ENCODE measurements at regions not wholly inside any gene's neighbourhood (a gene's known extent, or its start where the extent isn't known, plus 50 kb on each side); places are given as distances from the start of the nearest gene placed in this dataset.

DNA sequence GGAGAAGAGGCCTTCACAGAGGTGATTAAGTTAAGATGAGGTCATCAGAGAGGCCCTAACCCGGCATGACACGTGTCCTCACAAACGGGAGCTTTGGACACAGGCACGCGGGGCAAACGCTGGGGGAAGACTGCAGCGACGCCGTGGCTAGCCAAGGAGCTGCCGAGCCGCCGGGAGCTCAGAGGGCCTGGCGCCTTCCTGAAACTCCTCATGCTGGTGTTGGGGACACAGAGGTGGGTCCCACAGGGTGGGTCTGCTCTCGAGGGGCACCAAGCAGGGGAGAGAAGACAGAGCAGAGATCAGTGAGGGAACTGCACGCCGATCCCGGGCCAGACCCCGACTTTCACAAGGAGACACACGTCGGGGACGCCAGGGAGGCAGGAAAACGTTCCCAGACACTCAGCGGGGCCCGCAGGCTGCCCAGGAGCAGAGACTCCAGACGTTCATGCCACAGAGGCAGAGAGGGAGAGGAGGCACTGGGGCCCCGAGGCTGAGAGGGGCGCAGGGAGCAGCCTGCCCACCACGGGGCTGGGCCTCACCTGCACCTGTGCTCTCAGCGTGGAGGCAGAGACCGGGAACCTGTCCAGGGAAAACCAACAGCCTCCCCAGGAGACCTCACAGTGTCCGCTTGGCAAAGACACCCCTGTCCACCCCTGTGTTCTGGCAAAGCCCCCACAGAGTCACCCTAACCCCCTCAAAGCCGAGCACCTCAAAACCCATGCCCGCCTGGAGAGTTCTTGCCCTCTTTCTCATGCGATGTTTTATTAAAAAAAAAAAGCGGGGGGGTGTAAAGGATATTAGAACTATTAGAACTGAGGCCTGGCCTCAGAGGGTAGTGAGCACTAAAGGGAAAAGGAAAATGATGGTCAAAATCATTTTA, 103.8 kb downstream of the PDGFA start:
- Histone ChIP-seq H3K4me3 (no peak overlapping the region), H3K9me3 (peaks cover 13% of the 10 kb centered on the region), H3K27ac (no peak overlapping the region), H3K36me3 (no peaks in the 10 kb centered on the region), H3K27me3 (no peaks in the 10 kb centered on the region), H3K4me1 (no peaks in the 10 kb centered on the region)
- TF ChIP-seq, protein P1, sequence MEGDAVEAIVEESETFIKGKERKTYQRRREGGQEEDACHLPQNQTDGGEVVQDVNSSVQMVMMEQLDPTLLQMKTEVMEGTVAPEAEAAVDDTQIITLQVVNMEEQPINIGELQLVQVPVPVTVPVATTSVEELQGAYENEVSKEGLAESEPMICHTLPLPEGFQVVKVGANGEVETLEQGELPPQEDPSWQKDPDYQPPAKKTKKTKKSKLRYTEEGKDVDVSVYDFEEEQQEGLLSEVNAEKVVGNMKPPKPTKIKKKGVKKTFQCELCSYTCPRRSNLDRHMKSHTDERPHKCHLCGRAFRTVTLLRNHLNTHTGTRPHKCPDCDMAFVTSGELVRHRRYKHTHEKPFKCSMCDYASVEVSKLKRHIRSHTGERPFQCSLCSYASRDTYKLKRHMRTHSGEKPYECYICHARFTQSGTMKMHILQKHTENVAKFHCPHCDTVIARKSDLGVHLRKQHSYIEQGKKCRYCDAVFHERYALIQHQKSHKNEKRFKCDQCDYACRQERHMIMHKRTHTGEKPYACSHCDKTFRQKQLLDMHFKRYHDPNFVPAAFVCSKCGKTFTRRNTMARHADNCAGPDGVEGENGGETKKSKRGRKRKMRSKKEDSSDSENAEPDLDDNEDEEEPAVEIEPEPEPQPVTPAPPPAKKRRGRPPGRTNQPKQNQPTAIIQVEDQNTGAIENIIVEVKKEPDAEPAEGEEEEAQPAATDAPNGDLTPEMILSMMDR (IDR thresholded peaks at IDR 0.05): no peak
- ATAC-seq (no peak), DNase-seq (peak; percentile 56)
- intact Hi-C loops (cut with DNase I): no loop called here

DNA sequence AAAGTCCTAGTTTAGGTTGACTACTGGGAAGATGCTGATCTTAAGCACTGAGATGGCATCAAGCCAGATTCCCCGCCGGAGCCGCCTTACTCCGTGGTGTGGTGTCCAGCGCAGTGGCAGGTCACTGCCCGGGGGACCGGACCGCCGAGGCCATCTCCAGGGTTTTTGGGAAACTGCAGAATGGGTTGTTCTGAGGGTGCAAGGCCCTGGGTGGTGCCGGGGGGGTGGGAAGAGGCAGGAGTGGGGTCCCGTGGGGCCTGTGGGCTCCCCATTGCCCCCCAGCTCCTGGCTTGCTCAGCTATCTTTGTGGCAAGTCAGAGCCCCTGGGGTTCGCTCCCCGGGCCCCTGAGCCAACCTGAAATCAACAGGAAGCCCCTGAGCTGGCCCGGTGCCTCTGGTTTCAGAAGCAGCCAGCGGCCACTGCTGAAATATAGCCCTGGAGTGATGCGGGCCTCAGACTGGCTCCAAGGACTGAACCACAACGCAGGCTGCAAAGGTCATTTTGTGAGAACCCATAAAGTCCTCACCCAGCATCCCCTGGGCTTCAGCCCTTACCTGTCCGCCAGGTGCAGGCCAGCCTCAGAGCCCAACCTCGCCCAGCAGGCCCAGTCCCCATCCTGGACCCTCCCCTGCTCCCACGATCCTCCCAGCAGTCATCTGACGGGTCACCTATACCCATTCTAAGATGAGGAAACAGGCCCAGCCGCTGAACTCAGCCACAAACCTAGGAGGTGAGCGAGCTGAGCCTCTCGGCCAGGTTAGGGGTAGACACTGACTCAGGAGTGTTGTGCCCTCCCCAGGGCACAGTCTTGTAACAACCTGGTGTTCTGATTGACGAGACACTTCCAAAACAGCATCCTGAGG, 102.7 kb downstream of the PDGFA start:
- Histone ChIP-seq H3K9me3 (peaks cover 13% of the 10 kb centered on the region), H3K4me1 (no peaks in the 10 kb centered on the region), H3K27me3 (no peaks in the 10 kb centered on the region), H3K4me3 (no peak overlapping the region), H3K36me3 (no peaks in the 10 kb centered on the region), H3K27ac (no peak overlapping the region)
- TF ChIP-seq, protein P1 (IDR thresholded peaks at IDR 0.05): no peak
- ATAC-seq (no peak), DNase-seq (peak; percentile 61)
- intact Hi-C loops (cut with DNase I): no loop called here

DNA sequence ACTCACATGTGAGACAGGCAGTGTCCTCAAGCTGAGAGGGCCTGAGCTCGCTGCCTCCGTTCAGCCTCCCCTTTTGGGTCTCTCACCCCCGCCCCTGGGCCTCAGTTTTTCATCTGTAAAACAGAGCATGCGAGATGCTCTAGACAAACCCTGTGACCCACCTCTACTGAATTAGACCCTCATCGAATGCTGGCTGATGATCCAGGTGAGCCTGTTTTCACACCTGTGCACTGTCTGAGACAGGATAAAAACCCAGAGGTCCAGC, 102.1 kb downstream of the PDGFA start:
- intact Hi-C loops (cut with DNase I): no loop called here
- Histone ChIP-seq H3K9me3 (peaks cover 13% of the 10 kb centered on the region), H3K36me3 (no peaks in the 10 kb centered on the region), H3K27ac (no peak overlapping the region), H3K27me3 (no peaks in the 10 kb centered on the region), H3K4me3 (no peak overlapping the region), H3K4me1 (no peaks in the 10 kb centered on the region)
- no peak for ATAC-seq
- TF ChIP-seq, protein P1 (IDR thresholded peaks at IDR 0.05): no peak
- DNase-seq: no peak

DNA sequence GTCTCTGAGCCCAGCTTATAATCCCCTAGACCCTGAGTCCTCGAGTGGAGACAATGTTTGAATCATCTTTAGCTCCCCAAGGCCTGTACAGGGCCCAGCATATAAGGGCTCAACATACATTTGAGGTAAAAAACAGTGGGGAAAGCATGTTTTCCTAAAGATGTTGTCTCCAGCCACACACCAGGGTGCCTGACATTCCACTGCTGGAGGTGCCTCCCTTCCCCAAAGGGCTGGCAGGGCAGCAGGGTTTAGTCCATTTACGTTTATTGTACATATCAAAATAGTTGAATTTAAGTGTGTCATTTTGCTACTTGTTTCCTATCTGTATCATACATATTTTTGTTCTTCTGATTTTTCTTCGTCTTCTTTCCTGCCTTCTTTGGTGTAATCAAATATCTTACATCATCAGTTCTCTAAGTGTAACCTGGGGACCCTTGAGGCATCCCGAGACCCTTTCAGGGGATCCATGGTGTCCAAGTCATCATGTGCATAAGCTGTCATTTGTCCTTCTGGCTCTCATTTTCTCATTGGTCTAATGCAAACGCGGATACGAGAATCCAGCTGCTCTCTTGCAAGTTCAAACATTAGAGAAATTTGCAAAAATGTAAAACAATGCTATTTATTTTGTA, 101.6 kb downstream of the PDGFA start:
- Histone ChIP-seq H3K4me1 (no peaks in the 10 kb centered on the region), H3K4me3 (no peak overlapping the region), H3K27me3 (no peaks in the 10 kb centered on the region), H3K9me3 (peaks cover 13% of the 10 kb centered on the region), H3K36me3 (no peaks in the 10 kb centered on the region), H3K27ac (no peak overlapping the region)
- intact Hi-C loops (cut with DNase I): no loop called here
- TF ChIP-seq, protein P1 (IDR thresholded peaks at IDR 0.05): no peak
- no peak for DNase-seq
- ATAC-seq: no peak

DNA sequence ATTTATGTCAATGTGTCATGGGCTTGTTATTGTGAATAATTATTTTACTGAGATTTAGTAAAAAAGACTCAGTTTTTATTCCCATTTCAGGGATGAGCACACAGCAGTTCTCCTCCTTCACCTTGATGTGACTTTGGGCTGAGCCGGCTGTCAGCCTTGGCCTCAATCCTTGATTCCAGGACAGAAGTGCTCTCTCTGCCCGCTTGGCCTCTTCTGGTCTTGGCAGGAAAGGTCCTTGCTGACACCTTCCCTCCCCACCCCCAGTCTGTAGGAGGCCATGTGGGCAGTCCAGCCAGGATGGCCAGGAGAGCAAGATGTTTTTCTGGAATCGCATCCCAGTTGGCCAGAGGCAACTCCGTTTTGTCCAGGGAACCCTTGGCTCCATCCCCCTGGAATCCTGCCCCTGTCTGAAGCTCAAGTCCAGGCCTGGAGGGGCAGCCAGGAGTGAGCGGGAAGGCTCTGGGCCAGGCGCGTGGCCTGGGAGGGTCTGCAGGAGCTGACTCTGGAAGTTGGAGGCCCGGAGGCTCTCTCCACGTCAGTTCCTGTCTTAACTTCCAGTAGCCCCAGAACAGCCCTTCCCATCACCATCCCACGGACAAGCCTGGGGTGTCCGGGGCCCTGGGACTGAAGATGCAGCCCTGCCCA, 100.9 kb downstream of the PDGFA start:
- H3K27me3 ChIP-seq: no peaks in the 10 kb centered on the region
- DNase-seq (peak; percentile 57), ATAC-seq (no peak)
- TF ChIP-seq, protein P1 (IDR thresholded peaks at IDR 0.05): no peak
- H3K9me3 ChIP-seq: peaks cover 13% of the 10 kb centered on the region
- intact Hi-C loops (cut with DNase I): no loop called here
- H3K4me1 ChIP-seq: no peaks in the 10 kb centered on the region
- H3K36me3 ChIP-seq: no peaks in the 10 kb centered on the region
- no peak overlapping the region for H3K27ac ChIP-seq
- H3K4me3 ChIP-seq: no peak overlapping the region

Data from upper lobe of right lung (tissue), 1 donor.